Daoy (cell line): ENCODE measurements at regions not wholly inside any gene's neighbourhood (a gene's known extent, or its start where the extent isn't known, plus 50 kb on each side); places are given as distances from the start of the nearest gene placed in this dataset.
A peak's percentile ranks its signal among the peaks of the same experiment; 100 is the strongest.
"Not testable (repeated sequence)": the region's sequence is repeated elsewhere in the genome, so short reads cannot be mapped to it uniquely, and the experiment has no call there.

Experiments
- DNase-seq: peaks from one replicate; pipeline ENCODE4 v3.0.0-alpha.2; 2015; ENCODE audit warnings: low read depth

DNA sequence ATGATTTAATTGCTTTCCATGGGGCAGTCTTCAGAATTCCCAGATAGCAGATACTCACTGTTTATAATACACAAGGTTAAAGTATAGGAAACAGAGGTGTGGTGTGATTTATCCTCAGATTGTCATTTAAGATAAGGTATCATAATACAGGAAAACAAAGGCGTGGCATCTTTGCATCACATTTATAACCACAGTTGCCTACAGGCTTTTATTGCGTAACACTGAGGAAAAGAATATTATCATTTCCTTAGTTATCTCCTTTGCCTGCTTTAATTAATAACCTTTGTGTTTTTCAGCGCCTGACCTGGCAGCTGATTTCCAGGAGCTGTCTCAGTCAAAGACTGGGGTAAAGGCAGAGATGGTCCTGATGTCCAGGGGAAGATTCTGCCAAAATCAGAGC, 68.8 kb downstream of the SSX7 start:
- no peak for DNase-seq

DNA sequence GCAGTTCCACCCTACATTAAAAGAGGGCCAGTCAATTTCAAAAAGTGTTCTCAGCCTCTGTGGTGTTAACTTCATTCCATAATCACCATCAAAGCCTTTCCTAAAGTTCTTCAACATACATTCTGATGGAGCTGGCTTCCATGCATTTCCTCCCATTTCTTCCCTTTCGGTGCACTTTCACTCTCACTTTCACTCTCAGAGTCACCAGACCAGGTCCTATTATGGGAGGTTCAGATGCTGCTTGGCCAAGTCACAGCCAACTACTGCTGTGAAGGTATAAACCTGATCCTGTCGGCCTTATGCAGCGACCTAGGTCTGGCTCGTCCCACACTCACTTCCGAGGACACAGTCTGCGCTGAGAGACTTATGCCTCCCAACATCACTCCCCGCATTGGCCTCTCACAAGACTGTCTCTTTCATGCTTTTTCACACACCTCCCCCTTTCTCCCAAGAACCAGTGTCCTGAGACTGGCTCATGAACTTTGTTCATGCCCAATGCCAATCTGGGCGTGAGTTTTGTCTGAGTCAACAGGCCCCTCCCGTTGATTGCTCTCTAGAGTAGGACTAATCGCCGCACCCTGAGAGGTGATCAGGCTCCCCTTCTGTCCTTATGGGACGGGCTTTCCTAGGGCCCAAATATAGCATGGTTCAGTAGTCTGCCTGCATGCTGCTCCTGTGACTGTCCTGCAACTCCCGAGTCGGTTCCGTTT, 60.8 kb upstream of the XAGE1B start:
- DNase-seq: peak; percentile 9

DNA sequence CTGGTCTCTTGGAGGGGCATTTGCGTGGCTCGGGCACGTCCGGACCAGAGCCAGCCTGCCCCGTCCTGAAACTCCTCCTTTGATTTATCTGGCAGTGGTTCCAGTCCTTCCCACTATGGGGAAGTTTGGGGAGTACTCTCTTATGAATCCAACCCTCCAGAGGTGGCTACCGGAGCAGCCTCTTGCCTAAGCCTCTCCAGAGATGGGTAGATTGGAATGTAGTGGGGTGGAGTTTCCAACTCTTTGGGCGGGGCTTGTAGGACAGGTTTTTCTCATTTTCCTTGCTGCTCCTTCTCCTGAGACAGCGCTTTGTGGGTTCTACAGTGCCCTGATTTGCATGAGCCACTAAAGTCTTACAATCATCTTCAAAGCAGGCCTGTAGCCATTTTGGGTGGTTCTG, 60.1 kb upstream of the XAGE1B start:
- no peak for DNase-seq

DNA sequence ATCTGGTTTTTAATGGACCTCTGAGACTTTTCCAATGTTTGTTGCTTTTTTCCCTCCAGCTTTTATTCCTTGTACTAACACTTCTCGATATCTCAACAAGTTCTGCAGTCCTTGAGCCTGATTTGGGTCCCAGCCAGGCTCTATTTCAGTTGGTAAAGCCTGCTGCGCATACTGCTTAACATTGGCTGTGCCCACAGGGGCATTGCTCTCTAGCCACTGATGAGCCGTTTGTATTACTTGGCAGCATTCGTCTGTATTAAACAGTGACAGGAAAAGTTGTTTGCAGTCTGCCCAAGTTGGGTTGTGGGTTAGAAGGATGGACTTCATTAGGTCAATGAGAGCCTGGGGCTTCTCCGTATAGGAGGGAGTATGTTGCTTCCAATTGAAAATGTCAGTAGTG, 59.6 kb upstream of the XAGE1B start:
- no peak for DNase-seq

DNA sequence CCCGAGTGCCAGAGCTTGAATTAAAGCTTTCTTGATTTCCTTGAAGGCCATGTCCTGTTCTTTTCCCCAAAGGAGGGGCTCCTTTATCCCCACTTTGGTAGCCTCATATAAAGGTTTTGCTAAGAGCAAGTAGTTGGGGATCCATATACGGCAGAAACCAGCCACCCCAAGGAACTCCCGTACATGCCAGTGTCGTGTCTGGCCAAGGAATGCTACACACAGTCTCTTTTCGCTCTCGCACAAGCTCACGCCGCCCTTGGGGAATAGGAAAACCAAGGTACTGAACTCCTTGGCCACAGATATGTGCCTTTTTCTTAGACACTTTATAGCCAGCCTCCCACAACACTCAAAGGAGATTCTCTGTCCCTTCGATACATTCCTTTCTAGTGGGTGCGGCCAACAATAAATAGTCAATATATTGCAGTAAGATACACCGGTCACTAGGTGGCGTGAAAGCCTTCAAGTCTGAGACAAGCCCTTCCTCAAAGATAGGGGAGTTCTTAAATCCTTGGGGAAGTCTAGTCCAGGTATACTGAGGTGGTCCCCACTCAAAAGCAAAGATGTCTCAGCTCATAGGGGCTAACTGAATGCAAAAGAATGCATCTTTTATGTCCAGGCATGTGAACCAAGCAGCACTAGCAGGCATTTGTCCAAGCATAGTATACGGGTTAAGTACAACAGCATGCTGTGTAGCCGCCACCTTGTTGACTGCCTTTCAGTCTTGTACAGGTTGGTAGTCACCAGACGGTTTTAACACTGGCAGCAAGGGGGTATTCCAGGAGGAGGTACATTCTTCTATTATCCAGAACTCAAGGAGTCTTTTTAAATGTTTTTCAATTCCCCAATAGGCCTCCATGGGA, 57.8 kb upstream of the XAGE1B start:
- peak; percentile 47 for DNase-seq

GRCh38 chrX:52568146-52568545, 51.3 kb upstream of the XAGE1B start:
- not testable (repeated sequence) for DNase-seq
